OCI-LY7 (cell line): ENCODE measurements at regions not wholly inside any gene's neighbourhood (a gene's known extent, or its start where the extent isn't known, plus 50 kb on each side); places are given as distances from the start of the nearest gene placed in this dataset.

Experiments
- BruUV-seq: library from RNA; stranded (reverse); fragments of 400-500 nt; replicated peaks from 2 replicates; lab custom pipeline; 2021; lab: Mats Ljungman, UMichigan
- CTCF ChIA-PET: fragments of 300-600 bp; sonication (Branson Sonifier 250); formaldehyde crosslinking; loops from one replicate; lab custom pipeline; 2022; ENCODE audit warnings: antibody characterized with exemption; ENCODE audit not compliant: unreplicated experiment; lab: Charles Lee
- POLR2A ChIA-PET: fragments of 300-600 bp; sonication (Branson Sonifier 250); formaldehyde crosslinking; loops from one replicate; lab custom pipeline; 2022; ENCODE audit warnings: antibody characterized with exemption; lab: Charles Lee
- DNase-seq: peaks from one replicate; pipeline ENCODE4 v3.0.0-alpha.2; 2015; ENCODE audit warnings: low spot score
- H2AFZ ChIP-seq: fragments of 200-600 bp; sonication (generic), shearing (Covaris generic); 2 replicates; pipeline ENCODE4 v1.6.1; 2014; ENCODE audit warnings: mild to moderate bottlenecking, antibody characterized with exemption, low read length, moderate library complexity
- H3K27ac ChIP-seq: fragments of 200-600 bp; sonication (generic); 2 replicates; pipeline ENCODE4 v1.5.1; 2014; ENCODE audit warnings: mixed run types, low read depth, mild to moderate bottlenecking, moderate library complexity, low read length, inconsistent platforms; ENCODE audit not compliant: poor library complexity, severe bottlenecking
- H3K36me3 ChIP-seq: fragments of 200-600 bp; sonication (generic); 2 replicates; pipeline ENCODE4 v1.6.1; 2014; ENCODE audit warnings: mild to moderate bottlenecking, antibody characterized with exemption, low read length, moderate library complexity, mixed read lengths; ENCODE audit not compliant: insufficient read depth
- H3K4me1 ChIP-seq: fragments of 200-600 bp; sonication (generic); 2 replicates; pipeline ENCODE4 v1.5.1; 2014; ENCODE audit warnings: mild to moderate bottlenecking, low read length; ENCODE audit not compliant: insufficient read depth, poor library complexity, severe bottlenecking
- H3K4me2 ChIP-seq: fragments of 200-600 bp; sonication (generic); 2 replicates; pipeline ENCODE4 v1.6.1; 2014; ENCODE audit warnings: mild to moderate bottlenecking, low read length
- H3K4me3 ChIP-seq: fragments of 200-600 bp; sonication (generic); 2 replicates; pipeline ENCODE4 v1.5.1; 2014; ENCODE audit warnings: mild to moderate bottlenecking, low read depth, low read length; ENCODE audit not compliant: poor library complexity, severe bottlenecking
- H3K79me2 ChIP-seq: fragments of 200-600 bp; sonication (generic); 2 replicates; pipeline ENCODE4 v1.6.1; 2016; ENCODE audit warnings: low read depth, mild to moderate bottlenecking, low read length, moderate library complexity, mixed read lengths; ENCODE audit not compliant: insufficient read depth
- H3K9me2 ChIP-seq: fragments of 200-600 bp; sonication (generic); 2 replicates; pipeline ENCODE4 v1.6.1; 2016; ENCODE audit warnings: mild to moderate bottlenecking, low read length, mixed read lengths; ENCODE audit not compliant: insufficient read depth
- H3K9me3 ChIP-seq: fragments of 200-600 bp; sonication (generic); 2 replicates; pipeline ENCODE4 v1.6.1; 2014; ENCODE audit warnings: mild to moderate bottlenecking, mixed run types, low read length, mixed read lengths
- H4K20me1 ChIP-seq: fragments of 200-600 bp; sonication (generic); 2 replicates; pipeline ENCODE4 v1.6.1; 2014; ENCODE audit warnings: mild to moderate bottlenecking, antibody characterized with exemption, low read length, moderate library complexity, mixed read lengths; ENCODE audit not compliant: insufficient read depth
- CTCF ChIP-seq: fragments of 200-600 bp; sonication (generic); conservative IDR thresholded peaks from 2 replicates; pipeline ENCODE4 v1.5.1; 2014; ENCODE audit warnings: mild to moderate bottlenecking, antibody characterized with exemption, low read length, moderate library complexity, mixed read lengths
- EZH2phosphoT487 ChIP-seq: fragments of 200-600 bp; sonication (generic); IDR thresholded peaks from 2 replicates; pipeline ENCODE4 v1.6.1; 2018; ENCODE audit warnings: low read depth, borderline replicate concordance, mild to moderate bottlenecking, mixed run types, antibody characterized with exemption, low read length, moderate library complexity, mixed read lengths
- intact Hi-C: fragments of 100-400 bp; cut with micrococcal nuclease; formaldehyde crosslinking; loops from one replicate; pipeline ENCODE4 v1.10.0; 2022; ENCODE audit not compliant: unreplicated experiment

- BruUV-seq = no TSS peak
- TF ChIP-seq EZH2phosphoT487 (no peak), CTCF (no peak)
- H3K9me3 ChIP-seq = no peaks in the 10 kb centered on the region
- H3K27ac ChIP-seq = no peak overlapping the region
- H4K20me1 ChIP-seq = no peaks in the 10 kb centered on the region
- ChIA-PET POLR2A (interaction anchor here (0.7 kb wide), 1 partner anchor 190 kb away, joined by 3 read pairs; no protein-coding TSS in a partner anchor), CTCF (no interaction called here)
- H3K79me2 ChIP-seq = no peaks in the 10 kb centered on the region
- H3K4me2 ChIP-seq = no peak overlapping the region
- intact Hi-C loops = no loop called here
- no peak for DNase-seq
- no peaks in the 10 kb centered on the region for H3K36me3 ChIP-seq
- H3K4me3 ChIP-seq = no peak overlapping the region
- H2AFZ ChIP-seq = no peak overlapping the region
- H3K4me1 ChIP-seq = no peaks in the 10 kb centered on the region
- H3K9me2 ChIP-seq = no peaks in the 10 kb centered on the region
Measured at GRCh38 chr11:126140201-126140925, 71.1 kb downstream of the RPUSD4 start.

- Histone ChIP-seq H3K27ac (no peak overlapping the region), H3K9me2 (no peaks in the 10 kb centered on the region), H3K36me3 (no peaks in the 10 kb centered on the region), H3K4me3 (no peak overlapping the region), H2AFZ (no peak overlapping the region), H3K9me3 (no peaks in the 10 kb centered on the region), H3K79me2 (no peaks in the 10 kb centered on the region), H3K4me1 (no peaks in the 10 kb centered on the region), H3K4me2 (no peak overlapping the region), H4K20me1 (no peaks in the 10 kb centered on the region)
- TF ChIP-seq CTCF (no peak), EZH2phosphoT487 (no peak)
- DNase-seq = no peak
- ChIA-PET CTCF (no interaction called here), POLR2A (interaction anchor here (0.9 kb wide), 1 partner anchor 17 kb away, joined by 3 read pairs; no protein-coding TSS in a partner anchor)
- intact Hi-C loops = no loop called here
- no TSS peak for BruUV-seq
Measured at GRCh38 chr11:126139111-126140091, 72.0 kb downstream of the RPUSD4 start.
